HCT116 (cell line): ENCODE measurements at regions not wholly inside any gene's neighbourhood (a gene's known extent, or its start where the extent isn't known, plus 50 kb on each side); places are given as distances from the start of the nearest gene placed in this dataset.

Experiments
- ATF3 ChIP-seq: IDR thresholded peaks from 2 replicates; pipeline ENCODE4 v1.6.1; 2012
- EZH2 ChIP-seq: fragments of 200-600 bp; sonication (generic); IDR thresholded peaks from 2 replicates; pipeline ENCODE4 v1.6.1; 2017; ENCODE audit warnings: antibody characterized with exemption, mixed run types
- EZH2phosphoT487 ChIP-seq: fragments of 200-600 bp; IDR thresholded peaks from 2 replicates; pipeline ENCODE4 v1.6.1; 2018; ENCODE audit warnings: antibody characterized with exemption, borderline replicate concordance
- FOSL1 ChIP-seq: IDR thresholded peaks from 2 replicates; pipeline ENCODE4 v1.6.1; 2012; ENCODE audit warnings: low read depth
- JUND ChIP-seq: IDR thresholded peaks from 2 replicates; pipeline ENCODE4 v1.6.1; 2012
- POLR2A ChIP-seq: IDR thresholded peaks from 2 replicates; pipeline ENCODE4 v1.7.0; 2011; ENCODE audit warnings: borderline replicate concordance; ENCODE audit not compliant: insufficient read depth, insufficient read length; ENCODE audit errors: extremely low read depth
- POLR2AphosphoS5 ChIP-seq: IDR thresholded peaks from 2 replicates; pipeline ENCODE4 v1.6.1; 2011; ENCODE audit warnings: mild to moderate bottlenecking, low read depth, low read length, moderate library complexity
- RAD21 ChIP-seq: IDR thresholded peaks from 2 replicates; pipeline ENCODE4 v1.6.1; 2012; ENCODE audit warnings: low read depth, mild to moderate bottlenecking
- SIN3A ChIP-seq: IDR thresholded peaks from 2 replicates; pipeline ENCODE4 v1.6.1; 2012; ENCODE audit warnings: low read depth
- TCF7L2 ChIP-seq: IDR thresholded peaks from 2 replicates; pipeline ENCODE4 v1.7.0; 2011; ENCODE audit warnings: borderline replicate concordance, inconsistent platforms; ENCODE audit not compliant: insufficient read depth, insufficient read length; ENCODE audit errors: extremely low read depth
- YY1 ChIP-seq: IDR thresholded peaks from 2 replicates; pipeline ENCODE4 v1.6.1; 2011; ENCODE audit warnings: low read length, low read depth, moderate library complexity, mild to moderate bottlenecking; ENCODE audit not compliant: insufficient replicate concordance; ENCODE audit errors: extremely low read depth
- TF ChIP-seq, protein P1 (sequence below): IDR thresholded peaks from 2 replicates; pipeline ENCODE4 v1.6.1; 2012
- TF ChIP-seq, protein P2 (sequence below), 3 experiments: fragments of 200-600 bp in 1 of 3; sonication (generic) in 1 of 3; IDR thresholded peaks in 2 of 3; conservative IDR thresholded peaks in 1 of 3; 2 replicates each; pipeline ENCODE4 v1.5.1; 2012 to 2017; ENCODE audit warnings: low read depth in 2 of 3, low read length in 2 of 3, antibody characterized with exemption in 1 of 3, borderline replicate concordance in 1 of 3, control low read depth in 1 of 3, mild to moderate bottlenecking in 1 of 3, mixed read lengths in 1 of 3, mixed run types in 1 of 3, moderate library complexity in 1 of 3; ENCODE audit not compliant: insufficient read depth in 1 of 3

- no peak for TF ChIP-seq JUND
- no peak for TF ChIP-seq POLR2A
- no peak for TF ChIP-seq YY1
- TF ChIP-seq, protein P1, sequence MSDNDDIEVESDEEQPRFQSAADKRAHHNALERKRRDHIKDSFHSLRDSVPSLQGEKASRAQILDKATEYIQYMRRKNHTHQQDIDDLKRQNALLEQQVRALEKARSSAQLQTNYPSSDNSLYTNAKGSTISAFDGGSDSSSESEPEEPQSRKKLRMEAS, result no peak
- TF ChIP-seq RAD21, result no peak
- TF ChIP-seq, protein P2, sequence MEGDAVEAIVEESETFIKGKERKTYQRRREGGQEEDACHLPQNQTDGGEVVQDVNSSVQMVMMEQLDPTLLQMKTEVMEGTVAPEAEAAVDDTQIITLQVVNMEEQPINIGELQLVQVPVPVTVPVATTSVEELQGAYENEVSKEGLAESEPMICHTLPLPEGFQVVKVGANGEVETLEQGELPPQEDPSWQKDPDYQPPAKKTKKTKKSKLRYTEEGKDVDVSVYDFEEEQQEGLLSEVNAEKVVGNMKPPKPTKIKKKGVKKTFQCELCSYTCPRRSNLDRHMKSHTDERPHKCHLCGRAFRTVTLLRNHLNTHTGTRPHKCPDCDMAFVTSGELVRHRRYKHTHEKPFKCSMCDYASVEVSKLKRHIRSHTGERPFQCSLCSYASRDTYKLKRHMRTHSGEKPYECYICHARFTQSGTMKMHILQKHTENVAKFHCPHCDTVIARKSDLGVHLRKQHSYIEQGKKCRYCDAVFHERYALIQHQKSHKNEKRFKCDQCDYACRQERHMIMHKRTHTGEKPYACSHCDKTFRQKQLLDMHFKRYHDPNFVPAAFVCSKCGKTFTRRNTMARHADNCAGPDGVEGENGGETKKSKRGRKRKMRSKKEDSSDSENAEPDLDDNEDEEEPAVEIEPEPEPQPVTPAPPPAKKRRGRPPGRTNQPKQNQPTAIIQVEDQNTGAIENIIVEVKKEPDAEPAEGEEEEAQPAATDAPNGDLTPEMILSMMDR (IDR thresholded peaks at IDR 0.05 in 2 of 3, conservative IDR thresholded peaks at IDR 0.05 in 1 of 3; ENCODE audit: borderline replicate concordance in 1 of 3, insufficient read depth in 1 of 3, low read depth in 2 of 3, low read length in 2 of 3), result no peak
- TF ChIP-seq SIN3A, result no peak
- no peak for TF ChIP-seq EZH2
- no peak for TF ChIP-seq EZH2phosphoT487
- TF ChIP-seq TCF7L2, result no peak
- TF ChIP-seq POLR2AphosphoS5, result no peak
- no peak for TF ChIP-seq FOSL1
- TF ChIP-seq ATF3, result no peak
Measured at GRCh38 chr14:43568022-43568421, 939.1 kb downstream of the FSCB start.
